Cerebellar nuclear complex (tissue), 1 donor: ENCODE measurements at regions not wholly inside any gene's neighbourhood (a gene's known extent, or its start where the extent isn't known, plus 50 kb on each side); places are given as distances from the start of the nearest gene placed in this dataset.

ENCODE experiments used
- DNase-seq, 2 experiments: peaks; one replicate each; lab custom pipeline; 2025; lab: John Stamatoyannopoulos, UW

GRCh38 chr2:12417786-12418185 is 298.9 kb upstream of the TRIB2 start:
- no peak for DNase-seq

GRCh38 chr2:12419803-12420202 is 296.9 kb upstream of the TRIB2 start:
- DNase-seq = no peak

GRCh38 chr2:12421046-12421445 is 295.7 kb upstream of the TRIB2 start:
- DNase-seq = no peak

GRCh38 chr2:12424219-12424618 is 292.5 kb upstream of the TRIB2 start:
- no peak for DNase-seq

GRCh38 chr2:12424809-12425208 is 291.9 kb upstream of the TRIB2 start:
- DNase-seq = no peak

GRCh38 chr2:12428324-12428723 is 288.4 kb upstream of the TRIB2 start:
- no peak for DNase-seq

GRCh38 chr2:12428786-12429185 is 287.9 kb upstream of the TRIB2 start:
- DNase-seq = no peak

- DNase-seq = no peak
Measured at GRCh38 chr2:12429779-12430406, 286.8 kb upstream of the TRIB2 start.

GRCh38 chr2:12430407-12431133 is 286.2 kb upstream of the TRIB2 start:
- DNase-seq = no peak

GRCh38 chr2:12432985-12433625 is 283.6 kb upstream of the TRIB2 start:
- no peak for DNase-seq

GRCh38 chr2:12433626-12433990 is 283.1 kb upstream of the TRIB2 start:
- no peak for DNase-seq

GRCh38 chr2:12434630-12435098 is 282.1 kb upstream of the TRIB2 start:
- DNase-seq = no peak

- DNase-seq = no peak
Measured at GRCh38 chr2:12435430-12436222, 281.1 kb upstream of the TRIB2 start.

GRCh38 chr2:12436483-12436882 is 280.3 kb upstream of the TRIB2 start:
- no peak for DNase-seq

GRCh38 chr2:12436935-12437561 is 279.7 kb upstream of the TRIB2 start:
- no peak for DNase-seq

GRCh38 chr2:12440731-12441130 is 276.0 kb upstream of the TRIB2 start:
- DNase-seq = no peak

GRCh38 chr2:12441750-12442475 is 274.8 kb upstream of the TRIB2 start:
- DNase-seq = no peak

GRCh38 chr2:12442476-12442847 is 274.3 kb upstream of the TRIB2 start:
- no peak for DNase-seq

- DNase-seq = no peak
Measured at GRCh38 chr2:12448846-12449505, 267.8 kb upstream of the TRIB2 start.

GRCh38 chr2:12451726-12452125 is 265.0 kb upstream of the TRIB2 start:
- no peak for DNase-seq

GRCh38 chr2:12452185-12452584 is 264.6 kb upstream of the TRIB2 start:
- no peak for DNase-seq
